SK-N-SH (cell line): ENCODE measurements at regions not wholly inside any gene's neighbourhood (a gene's known extent, or its start where the extent isn't known, plus 50 kb on each side); places are given as distances from the start of the nearest gene placed in this dataset.
A peak's percentile ranks its signal among the peaks of the same experiment; 100 is the strongest.

Experiments used
- CTCF ChIA-PET: fragments of 300-600, 350-600 bp; formaldehyde crosslinking; extraction: SDS; loops from one replicate; lab custom pipeline; 2021; lab: Yijun Ruan, JAX
- POLR2A ChIA-PET: fragments of 350-600 bp; sonication (Branson Sonifier 250); formaldehyde crosslinking; extraction: SDS; loops from one replicate; lab custom pipeline; 2020; ENCODE audit warnings: antibody characterized with exemption, inconsistent platforms; lab: Yijun Ruan, JAX
- DNase-seq: peaks from one replicate; pipeline ENCODE4 v3.0.0; 2012
- H2AFZ ChIP-seq: fragments of 200-600 bp; sonication (generic); 2 replicates; pipeline ENCODE4 v1.8.1; 2016; ENCODE audit warnings: antibody characterized with exemption, mild to moderate bottlenecking, low read depth
- H3F3A ChIP-seq: fragments of 200-600 bp; sonication (generic); replicated peaks from 2 replicates; pipeline ENCODE3; 2016; ENCODE audit warnings: antibody characterized with exemption, mild to moderate bottlenecking; ENCODE audit not compliant: insufficient read depth
- H3K27ac ChIP-seq, 2 experiments: fragments of 200-500 bp in 1 of 2; fragments of 200-600 bp in 1 of 2; sonication (Bioruptor generic) in 1 of 2; sonication (generic), shearing (Covaris generic) in 1 of 2; 2 replicates each; pipeline versions ENCODE4 v1.5.1 to v1.6.1; 2014 to 2016; ENCODE audit warnings: low read depth in 2 of 2, inconsistent platforms in 1 of 2, low read length in 1 of 2, mild to moderate bottlenecking in 1 of 2, mixed read lengths in 1 of 2
- H3K27me3 ChIP-seq: fragments of 200-600 bp; sonication (generic), shearing (Covaris generic); 2 replicates; pipeline ENCODE4 v1.6.1; 2016; ENCODE audit warnings: mixed run types; ENCODE audit not compliant: insufficient read depth
- H3K36me3 ChIP-seq, 2 experiments: fragments of 200-500 bp in 1 of 2; fragments of 200-600 bp in 1 of 2; sonication (Bioruptor generic) in 1 of 2; sonication (generic) in 1 of 2; replicated peaks in 1 of 2; 2 replicates each; pipeline versions ENCODE3 to v1.5.1; 2014 to 2016; ENCODE audit warnings: low read length in 1 of 2, mild to moderate bottlenecking in 1 of 2; ENCODE audit not compliant: insufficient read depth in 2 of 2, control insufficient read depth in 1 of 2
- H3K4me1 ChIP-seq, 2 experiments: fragments of 200-500 bp in 1 of 2; fragments of 200-600 bp in 1 of 2; sonication (Bioruptor generic) in 1 of 2; sonication (generic), shearing (Covaris generic) in 1 of 2; 2 replicates each; pipeline versions ENCODE4 v1.5.1 to v1.6.1; 2014 to 2016; ENCODE audit warnings: low read depth in 1 of 2, low read length in 1 of 2, mixed run types in 1 of 2; ENCODE audit not compliant: insufficient read depth in 2 of 2, control insufficient read depth in 1 of 2
- H3K4me2 ChIP-seq: fragments of 200-600 bp; sonication (generic), shearing (Covaris generic); 2 replicates; pipeline ENCODE4 v1.6.1; 2017; ENCODE audit warnings: mixed run types
- H3K4me3 ChIP-seq, 2 experiments: fragments of 200-500 bp in 1 of 2; fragments of 200-600 bp in 1 of 2; sonication (Bioruptor generic) in 1 of 2; sonication (generic), shearing (Covaris generic) in 1 of 2; 2 replicates each; pipeline versions ENCODE4 v1.5.1 to v1.8.1; 2014 to 2016; ENCODE audit warnings: low read depth in 2 of 2, inconsistent platforms in 1 of 2, low read length in 1 of 2, mild to moderate bottlenecking in 1 of 2, mixed read lengths in 1 of 2, moderate library complexity in 1 of 2
- H3K79me2 ChIP-seq: fragments of 200-600 bp; sonication (generic); 2 replicates; pipeline ENCODE4 v1.8.1; 2017; ENCODE audit warnings: mild to moderate bottlenecking; ENCODE audit not compliant: insufficient read depth
- H3K9ac ChIP-seq: fragments of 200-600 bp; sonication (generic); 2 replicates; pipeline ENCODE4 v1.6.1; 2017; ENCODE audit warnings: mixed run types
- H3K9me2 ChIP-seq: fragments of 200-600 bp; sonication (generic); 2 replicates; pipeline ENCODE4 v1.6.1; 2017; ENCODE audit warnings: mixed run types
- H3K9me3 ChIP-seq: fragments of 200-600 bp; sonication (generic); 2 replicates; pipeline ENCODE4 v1.6.1; 2017; ENCODE audit warnings: mixed run types, mild to moderate bottlenecking, moderate library complexity
- H4K20me1 ChIP-seq: fragments of 200-600 bp; sonication (generic); 2 replicates; pipeline ENCODE4 v1.6.1; 2017; ENCODE audit warnings: mild to moderate bottlenecking, mixed run types; ENCODE audit not compliant: insufficient read depth
- FOSL2 ChIP-seq: IDR thresholded peaks from 2 replicates; pipeline ENCODE4 v1.4.0; 2012; ENCODE audit warnings: low read depth, mild to moderate bottlenecking, moderate library complexity, borderline replicate concordance
- GABPA ChIP-seq: IDR thresholded peaks from 2 replicates; pipeline ENCODE4 v1.4.0; 2012; ENCODE audit warnings: low read depth, mild to moderate bottlenecking
- GATA2 ChIP-seq: sonication (generic); formaldehyde crosslinking; IDR thresholded peaks from 2 replicates; pipeline ENCODE4 v1.5.0; 2020; ENCODE audit warnings: mild to moderate bottlenecking, missing genetic modification reagents
- JUND ChIP-seq: IDR thresholded peaks from 2 replicates; pipeline ENCODE4 v1.4.0; 2012
- NFIC ChIP-seq: IDR thresholded peaks from 2 replicates; pipeline ENCODE4 v1.4.0; 2012; ENCODE audit warnings: borderline replicate concordance
- RCOR1 ChIP-seq: fragments of 150-350 bp; IDR thresholded peaks from 2 replicates; pipeline ENCODE4 v1.6.1; 2017; ENCODE audit warnings: antibody characterized with exemption, low read length
- REST ChIP-seq: IDR thresholded peaks from 2 replicates; pipeline ENCODE4 v1.6.1; 2012; ENCODE audit warnings: mild to moderate bottlenecking, low read depth, low read length, moderate library complexity
- TCF12 ChIP-seq: IDR thresholded peaks from 2 replicates; pipeline ENCODE4 v1.4.0; 2012
- TEAD4 ChIP-seq: IDR thresholded peaks from 2 replicates; pipeline ENCODE4 v1.4.0; 2012; ENCODE audit warnings: mild to moderate bottlenecking, borderline replicate concordance; ENCODE audit not compliant: insufficient read depth
- WGBS: methylation state at CpG from one replicate; pipeline ENCODE4 v1.1.6; 2017; ENCODE audit warnings: low lambda C conversion rate; 5-methylcytosine and 5-hydroxymethylcytosine counted together
- TF ChIP-seq, protein P1 (sequence below): IDR thresholded peaks from 2 replicates; pipeline ENCODE4; 2012
- TF ChIP-seq, protein P2 (sequence below): fragments of 150-350 bp; IDR thresholded peaks from 2 replicates; pipeline ENCODE4 v1.6.1; 2017; ENCODE audit warnings: antibody characterized with exemption, low read length, low read depth, borderline replicate concordance

DNA sequence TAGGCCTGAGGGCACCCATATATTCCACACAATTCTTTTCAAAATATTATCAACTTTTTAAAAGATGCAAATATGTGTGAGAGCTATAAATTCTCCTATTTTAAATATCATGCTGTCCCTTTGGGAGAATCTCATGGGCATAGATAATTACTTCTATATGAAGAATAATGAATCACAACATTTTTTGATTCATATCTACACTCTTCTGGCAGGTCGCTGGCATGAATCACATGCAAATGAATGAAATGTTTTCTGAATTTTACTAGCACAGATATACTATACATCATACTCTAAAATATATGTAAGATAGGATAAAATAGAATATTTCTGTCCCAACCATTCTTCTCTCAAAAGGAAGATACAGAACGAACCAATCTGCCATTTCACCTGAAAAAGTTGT is 277.7 kb upstream of the KCNH8 start:
- Histone ChIP-seq H3K27ac (peak overlapping the region in 1 of 2 experiments; percentile 31; a peak in 2 of 4 replicates), H3K4me2 (no peak overlapping the region), H3K9me3 (no peaks in the 10 kb centered on the region), H3K4me3 (no peak overlapping the region), H4K20me1 (no peaks in the 10 kb centered on the region), H3F3A (peaks cover 9% of the 10 kb centered on the region), H3K9me2 (no peaks in the 10 kb centered on the region), H3K4me1 (no peaks in the 10 kb centered on the region), H3K27me3 (no peaks in the 10 kb centered on the region), H3K36me3 (no peaks in the 10 kb centered on the region), H3K79me2 (no peaks in the 10 kb centered on the region), H2AFZ (no peak overlapping the region), H3K9ac (no peak overlapping the region)
- TF ChIP-seq FOSL2 (peak; percentile 30; the same call in 1 of the 2 replicates), GABPA (no peak), TEAD4 (no peak), TCF12 (peak; percentile 8), JUND (0 out of 2 replicates have a peak, but pooled peaks have one; percentile 24), GATA2 (CRISPR knock-in tag) (no peak)
- TF ChIP-seq, protein P1, sequence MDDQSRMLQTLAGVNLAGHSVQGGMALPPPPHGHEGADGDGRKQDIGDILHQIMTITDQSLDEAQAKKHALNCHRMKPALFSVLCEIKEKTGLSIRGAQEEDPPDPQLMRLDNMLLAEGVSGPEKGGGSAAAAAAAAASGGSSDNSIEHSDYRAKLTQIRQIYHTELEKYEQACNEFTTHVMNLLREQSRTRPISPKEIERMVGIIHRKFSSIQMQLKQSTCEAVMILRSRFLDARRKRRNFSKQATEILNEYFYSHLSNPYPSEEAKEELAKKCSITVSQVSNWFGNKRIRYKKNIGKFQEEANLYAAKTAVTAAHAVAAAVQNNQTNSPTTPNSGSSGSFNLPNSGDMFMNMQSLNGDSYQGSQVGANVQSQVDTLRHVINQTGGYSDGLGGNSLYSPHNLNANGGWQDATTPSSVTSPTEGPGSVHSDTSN = peak; percentile 57
- no peak for DNase-seq
- ChIA-PET POLR2A (no interaction called here), CTCF (interaction anchor here (1.2 kb wide), 1 partner anchor 11 kb away, joined by 3 read pairs; no protein-coding TSS in a partner anchor)
- 14% methylated on average over 2 of the region's 2 CpGs for WGBS

GRCh38 chr3:18870074-18870640 is 278.2 kb upstream of the KCNH8 start:
- no peak overlapping the region for H3K9ac ChIP-seq
- TF ChIP-seq, protein P1 = peak; percentile 57
- no peak for TF ChIP-seq REST
- TF ChIP-seq RCOR1 = no peak
- TF ChIP-seq, protein P2, sequence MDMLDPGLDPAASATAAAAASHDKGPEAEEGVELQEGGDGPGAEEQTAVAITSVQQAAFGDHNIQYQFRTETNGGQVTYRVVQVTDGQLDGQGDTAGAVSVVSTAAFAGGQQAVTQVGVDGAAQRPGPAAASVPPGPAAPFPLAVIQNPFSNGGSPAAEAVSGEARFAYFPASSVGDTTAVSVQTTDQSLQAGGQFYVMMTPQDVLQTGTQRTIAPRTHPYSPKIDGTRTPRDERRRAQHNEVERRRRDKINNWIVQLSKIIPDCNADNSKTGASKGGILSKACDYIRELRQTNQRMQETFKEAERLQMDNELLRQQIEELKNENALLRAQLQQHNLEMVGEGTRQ = no peak
- peak; percentile 33; the same call in 1 of the 2 replicates for TF ChIP-seq NFIC
- no peaks in the 10 kb centered on the region for H3K9me2 ChIP-seq
- WGBS = 26% methylated on average over 1 of the region's 1 CpG
- CTCF ChIA-PET = interaction anchor here (1.2 kb wide), 1 partner anchor 10 kb away, joined by 3 read pairs; no protein-coding TSS in a partner anchor
- H3K27ac ChIP-seq = peak overlapping the region in 1 of 2 experiments; percentile 31; a peak in 2 of 4 replicates
- H4K20me1 ChIP-seq = no peaks in the 10 kb centered on the region
- no peaks in the 10 kb centered on the region for H3K9me3 ChIP-seq
- no peak overlapping the region; the same call in 1 of the 2 replicates for H2AFZ ChIP-seq
- no peaks in the 10 kb centered on the region for H3K79me2 ChIP-seq
- H3K4me1 ChIP-seq = no peaks in the 10 kb centered on the region
- POLR2A ChIA-PET = no interaction called here
- DNase-seq = no peak
- peaks cover 9% of the 10 kb centered on the region for H3F3A ChIP-seq
- no peaks in the 10 kb centered on the region for H3K36me3 ChIP-seq
- no peak overlapping the region for H3K4me3 ChIP-seq
- no peaks in the 10 kb centered on the region for H3K27me3 ChIP-seq
- H3K4me2 ChIP-seq = no peak overlapping the region
